Omental fat pad (tissue), 3 donors: ENCODE measurements at regions not wholly inside any gene's neighbourhood (a gene's known extent, or its start where the extent isn't known, plus 50 kb on each side); places are given as distances from the start of the nearest gene placed in this dataset.

Source experiments
- ATAC-seq: fragments of 150-250 bp; one replicate; pipeline ENCODE4 v1.9.1; 2016; ENCODE audit warnings: mild to moderate bottlenecking, moderate library complexity; ENCODE audit not compliant: low FRiP score
- DNase-seq: peaks from one replicate; pipeline ENCODE4 v3.0.0-alpha.2; 2019; ENCODE audit warnings: low spot score
- TF ChIP-seq, protein P1 (sequence below), 3 donors: fragments of 450-650 bp; IDR thresholded peaks; one replicate each; pipeline ENCODE4 v1.5.1; 2016 to 2017; ENCODE audit warnings: antibody characterized with exemption in 3 of 3, mild to moderate bottlenecking in 3 of 3, moderate library complexity in 2 of 3

DNA sequence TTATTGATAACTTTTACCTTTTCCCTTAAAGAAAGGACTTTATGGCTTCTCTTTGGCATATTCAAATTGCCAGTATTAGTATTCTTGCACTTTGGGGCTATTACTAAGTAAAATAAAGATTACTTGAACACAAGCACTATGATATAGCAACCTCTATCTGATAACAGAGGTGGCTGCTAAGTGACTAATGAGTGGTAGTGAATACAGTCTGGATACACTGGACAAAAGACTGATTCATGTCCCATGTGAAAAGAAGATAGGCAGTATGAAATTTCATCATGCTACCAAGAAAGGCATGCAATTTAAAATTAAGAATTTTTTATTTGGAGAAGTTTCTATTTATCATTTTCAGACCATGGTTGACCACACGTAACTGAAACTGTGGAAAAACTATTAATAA lies 399.9 kb downstream of the FSCB start:
- TF ChIP-seq, protein P1, sequence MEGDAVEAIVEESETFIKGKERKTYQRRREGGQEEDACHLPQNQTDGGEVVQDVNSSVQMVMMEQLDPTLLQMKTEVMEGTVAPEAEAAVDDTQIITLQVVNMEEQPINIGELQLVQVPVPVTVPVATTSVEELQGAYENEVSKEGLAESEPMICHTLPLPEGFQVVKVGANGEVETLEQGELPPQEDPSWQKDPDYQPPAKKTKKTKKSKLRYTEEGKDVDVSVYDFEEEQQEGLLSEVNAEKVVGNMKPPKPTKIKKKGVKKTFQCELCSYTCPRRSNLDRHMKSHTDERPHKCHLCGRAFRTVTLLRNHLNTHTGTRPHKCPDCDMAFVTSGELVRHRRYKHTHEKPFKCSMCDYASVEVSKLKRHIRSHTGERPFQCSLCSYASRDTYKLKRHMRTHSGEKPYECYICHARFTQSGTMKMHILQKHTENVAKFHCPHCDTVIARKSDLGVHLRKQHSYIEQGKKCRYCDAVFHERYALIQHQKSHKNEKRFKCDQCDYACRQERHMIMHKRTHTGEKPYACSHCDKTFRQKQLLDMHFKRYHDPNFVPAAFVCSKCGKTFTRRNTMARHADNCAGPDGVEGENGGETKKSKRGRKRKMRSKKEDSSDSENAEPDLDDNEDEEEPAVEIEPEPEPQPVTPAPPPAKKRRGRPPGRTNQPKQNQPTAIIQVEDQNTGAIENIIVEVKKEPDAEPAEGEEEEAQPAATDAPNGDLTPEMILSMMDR (IDR thresholded peaks at IDR 0.05): no peak
- DNase-seq (no peak), ATAC-seq (no peak)

DNA sequence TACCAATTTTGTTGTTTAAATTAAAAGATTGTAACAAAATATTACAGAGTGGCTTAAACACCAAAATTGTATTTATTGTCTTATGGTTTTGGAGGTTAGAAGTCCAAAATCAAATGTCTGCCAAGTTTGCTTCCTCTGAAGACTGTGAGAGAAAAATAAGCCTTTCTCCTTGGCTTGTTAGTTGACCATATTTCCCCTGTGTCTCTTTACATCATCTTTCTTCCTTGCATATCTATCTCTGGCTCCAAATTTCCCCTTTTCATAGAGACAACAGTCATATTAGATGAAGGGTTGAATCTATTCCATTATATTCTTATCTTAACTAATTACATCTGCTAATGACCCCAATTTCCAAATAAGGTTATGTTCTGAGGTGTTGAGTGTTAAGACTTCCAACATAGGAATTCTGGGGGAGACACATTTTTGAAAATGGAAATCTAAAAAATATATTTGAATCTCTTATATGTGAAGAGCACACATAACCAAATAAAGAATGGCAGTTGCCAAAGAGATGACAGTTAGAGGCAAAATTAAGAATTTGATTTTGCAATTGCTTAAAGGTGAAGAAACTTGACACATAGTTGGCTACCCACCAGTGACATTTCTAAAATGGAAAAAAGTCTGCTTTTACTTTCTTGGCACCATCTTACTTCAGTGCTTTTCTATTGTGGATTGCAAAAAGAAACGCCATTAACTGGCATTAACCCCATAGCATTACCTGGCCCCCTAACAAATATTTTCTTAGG lies 407.2 kb downstream of the FSCB start:
- DNase-seq (no peak), ATAC-seq (peak; percentile 69)
- TF ChIP-seq, protein P1 (IDR thresholded peaks at IDR 0.05): no peak

DNA sequence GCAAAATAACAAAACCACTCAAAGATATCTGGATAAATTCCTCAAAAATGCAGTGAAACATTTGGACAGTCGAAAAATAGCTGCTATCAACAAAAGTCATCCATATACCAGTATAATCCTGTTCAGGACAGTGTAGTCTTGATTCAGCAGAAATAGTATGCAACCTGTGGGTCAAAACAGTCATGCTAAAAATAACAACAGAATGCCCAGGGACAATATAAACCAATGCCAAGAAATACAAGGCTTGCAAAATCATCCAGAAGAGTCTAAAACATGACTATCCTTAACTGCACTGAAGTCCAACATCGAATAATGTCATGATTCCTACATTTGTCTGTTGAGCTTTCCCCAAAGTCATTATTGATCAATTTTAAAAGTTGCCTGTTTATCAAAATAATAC lies 425.9 kb downstream of the FSCB start:
- TF ChIP-seq, protein P1 (IDR thresholded peaks at IDR 0.05): no peak
- no peak for DNase-seq
- no peak for ATAC-seq

DNA sequence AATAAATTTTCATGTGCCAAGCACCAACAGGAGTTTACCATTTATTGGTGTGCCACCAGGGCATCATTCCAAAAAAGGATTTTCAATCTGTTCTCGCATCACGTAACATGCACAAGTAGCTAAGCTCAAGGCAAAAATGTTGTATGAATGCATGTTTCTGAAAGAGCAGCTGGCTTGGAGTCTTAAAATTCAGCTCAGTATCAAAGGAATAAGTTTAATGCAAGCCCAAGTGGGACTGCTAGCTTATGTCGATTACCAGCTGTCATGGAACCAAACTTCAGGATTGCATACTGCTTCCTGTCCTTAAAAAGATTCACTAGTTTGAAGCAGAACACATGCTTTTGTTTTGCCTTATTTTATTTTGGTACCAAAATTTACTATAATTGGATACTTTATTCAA lies 437.0 kb downstream of the FSCB start:
- no peak for ATAC-seq
- no peak for DNase-seq
- TF ChIP-seq, protein P1 (IDR thresholded peaks at IDR 0.05): no peak

DNA sequence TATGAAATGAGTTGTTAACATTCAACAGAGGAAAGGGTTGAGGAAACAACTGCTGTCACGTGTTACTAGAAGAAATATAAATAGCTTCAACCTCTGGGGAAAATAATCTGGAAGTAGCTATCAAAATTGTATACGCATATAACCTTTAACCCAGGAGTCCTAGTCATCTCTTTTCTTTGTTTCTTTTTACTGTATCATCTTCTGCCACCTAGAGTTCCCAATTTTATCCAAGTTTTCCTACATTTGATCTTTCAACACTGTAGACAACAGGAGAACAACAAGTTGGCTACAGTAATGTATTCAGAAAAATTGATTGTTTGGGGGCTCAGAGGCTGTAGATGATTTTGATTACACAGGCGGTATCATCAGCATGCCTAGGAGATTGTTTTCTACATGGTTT lies 453.7 kb downstream of the FSCB start:
- no peak for ATAC-seq
- DNase-seq: no peak
- TF ChIP-seq, protein P1 (IDR thresholded peaks at IDR 0.05): no peak

DNA sequence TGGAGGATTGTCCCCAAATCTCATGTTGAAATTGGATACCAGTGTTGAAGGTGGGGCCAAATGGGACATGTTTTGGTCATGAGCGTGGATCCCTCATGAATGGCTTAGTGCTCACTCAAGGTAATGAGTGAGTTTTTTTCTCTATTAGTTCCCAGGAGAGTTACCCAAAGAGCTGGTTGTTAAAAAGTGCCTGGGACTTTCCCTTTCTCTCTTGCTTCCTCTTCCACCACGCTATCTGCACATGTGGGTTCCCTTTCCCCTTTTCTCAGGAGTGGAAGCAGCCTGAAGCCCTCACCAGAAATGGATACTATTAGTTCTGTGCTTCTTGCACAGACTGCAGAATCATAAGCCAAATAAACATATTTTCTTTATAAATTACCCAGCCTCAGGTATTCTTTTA lies 465.4 kb downstream of the FSCB start:
- ATAC-seq (no peak), DNase-seq (no peak)
- TF ChIP-seq, protein P1 (IDR thresholded peaks at IDR 0.05): no peak

DNA sequence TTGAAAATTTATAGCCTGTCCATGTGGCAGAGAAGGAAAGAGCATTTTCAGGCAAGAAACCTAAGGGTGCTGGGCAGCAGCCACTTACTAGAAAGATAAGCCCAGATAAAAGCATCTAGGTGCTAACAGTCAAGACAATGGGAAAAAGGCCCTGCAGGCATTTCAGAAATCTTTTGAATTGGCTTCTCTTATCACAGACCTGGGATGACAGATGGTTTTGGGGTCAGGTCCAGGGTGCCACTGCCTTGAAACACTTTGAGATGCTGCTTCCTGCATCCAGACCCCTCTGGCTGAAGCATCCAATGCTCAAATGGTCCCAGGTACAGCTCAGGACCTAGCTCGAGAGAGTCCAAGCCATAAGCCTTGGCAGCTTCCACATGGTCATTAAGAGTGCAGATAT lies 466.5 kb downstream of the FSCB start:
- TF ChIP-seq, protein P1 (IDR thresholded peaks at IDR 0.05): no peak
- ATAC-seq: no peak
- DNase-seq: no peak
